GM12873 (cell line): ENCODE measurements at regions not wholly inside any gene's neighbourhood (a gene's known extent, or its start where the extent isn't known, plus 50 kb on each side); places are given as distances from the start of the nearest gene placed in this dataset.

Experiments
- CTCF ChIP-seq: IDR thresholded peaks from 2 replicates; pipeline ENCODE4 v1.5.1; 2012; ENCODE audit warnings: low read depth, mild to moderate bottlenecking, moderate library complexity, low read length, control low read depth; ENCODE audit not compliant: insufficient read depth; ENCODE audit errors: missing control alignments

DNA sequence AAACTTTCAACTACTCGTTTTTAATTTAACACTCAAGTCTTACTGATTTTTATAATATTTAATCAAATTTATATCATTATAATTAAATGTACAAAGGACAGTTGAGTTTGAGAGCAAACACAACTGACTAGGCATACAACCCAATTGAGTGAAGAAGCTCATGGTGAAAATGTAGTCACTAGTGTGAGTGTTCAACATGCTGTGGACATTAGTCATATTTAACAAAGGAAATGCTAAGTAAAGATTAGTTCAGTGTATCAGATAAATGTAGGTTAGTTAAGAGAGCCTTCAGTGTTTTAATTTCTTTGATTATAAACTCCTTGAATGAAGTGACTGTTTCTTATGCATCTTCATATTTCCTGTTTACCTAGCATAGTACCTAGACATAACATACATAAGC is 444.2 kb upstream of the GOLIM4 start:
- TF ChIP-seq CTCF = no peak

- no peak for TF ChIP-seq CTCF
Observed at GRCh38 chr3:168534761-168535160, 439.0 kb upstream of the GOLIM4 start.

DNA sequence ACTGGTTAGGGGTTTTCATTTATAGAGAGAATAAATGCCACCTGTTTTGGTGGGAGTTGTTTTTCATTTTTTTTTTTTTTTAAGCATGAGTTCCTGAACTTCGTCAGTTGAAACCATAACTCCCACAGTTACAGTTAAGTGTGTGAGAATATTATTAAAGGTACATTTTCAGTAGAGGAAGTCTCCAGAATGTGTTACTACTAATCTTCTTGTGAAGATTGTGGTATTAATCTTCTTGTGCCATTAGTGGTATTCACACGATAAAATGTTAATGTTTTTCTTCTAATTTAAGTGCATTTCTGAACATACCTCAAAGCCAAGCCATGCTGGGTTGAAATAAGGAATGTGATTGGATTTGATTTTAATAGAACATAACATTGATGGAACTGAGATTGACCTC is 437.9 kb upstream of the GOLIM4 start:
- TF ChIP-seq CTCF = no peak

- no peak for TF ChIP-seq CTCF
Observed at GRCh38 chr3:168532135-168532534, 436.4 kb upstream of the GOLIM4 start.

DNA sequence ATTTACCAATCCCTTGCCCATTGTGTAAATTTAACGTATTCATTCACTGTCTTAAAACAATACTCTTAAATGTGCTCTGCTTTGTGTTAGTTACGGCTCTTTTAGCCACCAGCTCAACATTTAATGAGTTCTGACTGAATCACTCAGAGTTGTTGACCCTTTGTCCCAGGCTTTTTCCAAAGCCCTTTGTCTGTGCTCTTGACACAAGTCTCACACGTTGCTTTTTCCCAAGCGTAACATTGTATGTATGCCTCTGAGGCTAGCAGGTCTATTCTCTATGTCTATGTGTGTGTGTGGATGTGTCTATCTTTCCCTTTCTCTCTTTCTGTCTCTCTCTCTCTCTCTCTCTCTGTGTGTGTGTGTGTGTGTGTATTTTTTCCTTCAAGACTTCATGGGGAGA is 435.4 kb upstream of the GOLIM4 start:
- TF ChIP-seq CTCF = no peak

GRCh38 chr3:168524129-168524528 is 428.4 kb upstream of the GOLIM4 start:
- no peak for TF ChIP-seq CTCF

DNA sequence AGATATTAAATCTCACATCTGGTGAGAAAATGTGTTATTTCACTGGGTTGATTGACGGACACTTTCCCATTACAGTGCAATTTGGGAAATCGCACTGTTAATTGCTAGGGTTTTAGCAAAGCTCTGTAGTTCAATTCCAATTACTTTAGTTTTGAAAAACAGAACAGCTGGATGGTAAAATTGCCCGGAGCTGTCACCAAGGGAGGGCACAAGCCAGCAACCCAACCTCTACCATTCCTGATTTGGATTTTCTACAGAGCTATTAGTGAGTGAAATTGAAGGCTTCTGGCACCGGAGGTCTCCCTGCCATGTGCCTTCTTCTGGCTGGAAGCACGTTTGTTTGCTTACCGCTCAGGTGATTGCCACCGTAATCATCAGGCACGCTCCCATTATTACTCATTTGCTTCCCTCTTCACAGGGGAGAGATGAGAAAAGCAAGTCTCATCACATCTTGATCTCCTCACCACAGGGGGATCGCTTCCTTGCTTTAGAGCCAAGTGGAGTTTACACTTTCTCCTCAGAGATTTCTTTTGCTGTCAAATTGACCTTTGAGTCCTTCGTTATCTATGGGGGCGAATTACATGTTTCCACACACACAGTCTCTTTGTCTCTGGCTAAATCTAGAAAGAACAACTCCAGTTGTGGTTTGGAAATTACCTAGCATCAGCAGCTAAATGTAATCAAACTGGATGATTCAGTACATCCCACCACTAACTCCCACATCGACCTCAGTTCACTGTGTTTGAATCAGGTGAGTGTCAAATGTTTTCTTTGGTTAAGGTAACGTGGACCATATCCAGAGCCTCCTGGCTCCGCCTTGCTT is 421.7 kb upstream of the GOLIM4 start:
- no peak for TF ChIP-seq CTCF

- TF ChIP-seq CTCF = no peak
Observed at GRCh38 chr3:168514252-168514651, 418.5 kb upstream of the GOLIM4 start.
